GM12878 (cell line): ENCODE measurements at regions not wholly inside any gene's neighbourhood (a gene's known extent, or its start where the extent isn't known, plus 50 kb on each side); places are given as distances from the start of the nearest gene placed in this dataset.
A peak's percentile ranks its signal among the peaks of the same experiment; 100 is the strongest.

Experiments
- ATAC-seq: fragments of 200-7000 bp; cut with Tn5 transposase; 3 replicates; pipeline ENCODE4 v1.9.1; 2020; ENCODE audit warnings: mild to moderate bottlenecking, moderate library complexity
- BruUV-seq: library from RNA; stranded (reverse); fragments of 400-500 nt; replicated peaks from 2 replicates; lab custom pipeline; 2021; lab: Mats Ljungman, UMichigan
- CTCF ChIA-PET: fragments of 300-600 bp; sonication (Branson Sonifier 250); formaldehyde crosslinking; extraction: SDS; loops from one replicate; lab custom pipeline; 2021; ENCODE audit warnings: inconsistent platforms; lab: Yijun Ruan, JAX
- POLR2A ChIA-PET: fragments of 350-600 bp; formaldehyde crosslinking; extraction: SDS; loops from one replicate; lab custom pipeline; 2021; ENCODE audit warnings: inconsistent platforms; lab: Charles Lee
- RAD21 ChIA-PET: fragments of 300-600 bp; sonication (Branson Sonifier 250); formaldehyde crosslinking; loops from one replicate; lab custom pipeline; 2023; ENCODE audit warnings: antibody characterized with exemption; ENCODE audit not compliant: unreplicated experiment; lab: Charles Lee
- SMC1A ChIA-PET: fragments of 300-600 bp; sonication (Branson Sonifier 250); formaldehyde crosslinking; loops from one replicate; lab custom pipeline; 2023; ENCODE audit not compliant: unreplicated experiment, uncharacterized antibody; lab: Charles Lee
- DNase-seq: peaks from one replicate; pipeline ENCODE4 v3.0.0-alpha.2; 2011; ENCODE audit warnings: low read depth, low spot score
- FAIRE-seq: peaks from 3 replicates; lab custom pipeline; 2011; peaks lifted over from hg19 to GRCh38; lab: Jason Lieb, UNC
- H2AFZ ChIP-seq: 2 replicates; pipeline ENCODE4 v1.6.0; 2011; ENCODE audit warnings: low read depth, low read length, control low read depth; ENCODE audit not compliant: control insufficient read depth
- H3K27ac ChIP-seq: 2 replicates; pipeline ENCODE4 v1.5.1; 2011; ENCODE audit warnings: control low read depth; ENCODE audit not compliant: control insufficient read depth, insufficient read depth
- H3K27me3 ChIP-seq, 2 experiments: replicated peaks in 1 of 2; 2 replicates each; pipeline versions ENCODE4 v1.6.0 to v1.6.1; 2011; ENCODE audit warnings: low read length in 1 of 2; ENCODE audit not compliant: control insufficient read depth in 2 of 2, insufficient read depth in 2 of 2
- H3K36me3 ChIP-seq, 2 experiments: 2 replicates each; pipeline ENCODE4 v1.5.1; 2011; ENCODE audit warnings: low read length in 1 of 2; ENCODE audit not compliant: control insufficient read depth in 2 of 2, insufficient read depth in 2 of 2
- H3K4me1 ChIP-seq: 2 replicates; pipeline ENCODE4 v1.6.1; 2011; ENCODE audit warnings: mild to moderate bottlenecking, low read length, moderate library complexity, mixed read lengths; ENCODE audit not compliant: control insufficient read depth, insufficient read depth
- H3K4me2 ChIP-seq: 2 replicates; pipeline ENCODE4 v1.6.0; 2011; ENCODE audit warnings: control low read depth; ENCODE audit not compliant: control insufficient read depth, insufficient read depth
- H3K4me3 ChIP-seq: fragments of 200-600 bp; sonication (generic); 2 replicates; pipeline ENCODE4 v1.5.1; 2016
- H3K79me2 ChIP-seq: 2 replicates; pipeline ENCODE4 v1.6.0; 2011; ENCODE audit warnings: low read length; ENCODE audit not compliant: control insufficient read depth, insufficient read depth
- H3K9ac ChIP-seq: 2 replicates; pipeline ENCODE4 v1.8.0; 2011; ENCODE audit warnings: low read length, control low read depth, mixed read lengths; ENCODE audit not compliant: control insufficient read depth, insufficient read depth
- H3K9me3 ChIP-seq: replicated peaks from 3 replicates; pipeline ENCODE4 v1.5.1; 2011; ENCODE audit warnings: mild to moderate bottlenecking, low read length; ENCODE audit not compliant: control insufficient read depth, insufficient read depth
- H4K20me1 ChIP-seq: 2 replicates; pipeline ENCODE4 v1.6.0; 2011; ENCODE audit not compliant: control insufficient read depth, insufficient read depth
- KAT2A ChIP-seq: conservative IDR thresholded peaks from 2 replicates; pipeline ENCODE4 v1.6.1; 2011; ENCODE audit warnings: low read depth, low read length; ENCODE audit not compliant: control insufficient read depth
- RAD21 ChIP-seq: IDR thresholded peaks from 2 replicates; pipeline ENCODE4 v1.6.1; 2011; ENCODE audit warnings: mild to moderate bottlenecking, low read depth, low read length, moderate library complexity; ENCODE audit not compliant: insufficient read depth
- SMC3 ChIP-seq: IDR thresholded peaks from 2 replicates; pipeline ENCODE4 v1.6.1; 2011; ENCODE audit warnings: low read length, improper control_type of control experiment, borderline replicate concordance
- ZNF384 ChIP-seq: IDR thresholded peaks from 2 replicates; pipeline ENCODE4 v1.6.1; 2012; ENCODE audit warnings: low read depth, mild to moderate bottlenecking, low read length, improper control_type of control experiment, borderline replicate concordance
- WGBS: methylation state at CpG from one replicate; pipeline ENCODE4 v1.1.6; 2016; ENCODE audit warnings: low lambda C conversion rate; ENCODE audit not compliant: insufficient replicate concordance, insufficient coverage; ENCODE audit errors: missing lambda C conversion rate; 5-methylcytosine and 5-hydroxymethylcytosine counted together
- in situ Hi-C: fragments of 300-500 bp; cut with MboI; formaldehyde crosslinking; loops from 9 replicates; pipeline ENCODE4 v1.14.3; 2018; ENCODE audit warnings: mixed read lengths
- intact Hi-C: fragments of 100-400 bp; cut with micrococcal nuclease; formaldehyde crosslinking; loops from one replicate; pipeline ENCODE4 v1.14.2; 2022; ENCODE audit not compliant: unreplicated experiment
- TF ChIP-seq, protein P1 (sequence below), 3 experiments: IDR thresholded peaks in 2 of 3; conservative IDR thresholded peaks in 1 of 3; 2 replicates each; pipeline ENCODE4 v1.5.1; 2011; ENCODE audit warnings: low read depth in 3 of 3, low read length in 3 of 3, mild to moderate bottlenecking in 3 of 3, control low read depth in 2 of 3, moderate library complexity in 2 of 3, inconsistent platforms in 1 of 3, mixed read lengths in 1 of 3; ENCODE audit not compliant: control insufficient read depth in 2 of 3, insufficient read depth in 1 of 3; ENCODE audit errors: extremely low read depth in 1 of 3

DNA sequence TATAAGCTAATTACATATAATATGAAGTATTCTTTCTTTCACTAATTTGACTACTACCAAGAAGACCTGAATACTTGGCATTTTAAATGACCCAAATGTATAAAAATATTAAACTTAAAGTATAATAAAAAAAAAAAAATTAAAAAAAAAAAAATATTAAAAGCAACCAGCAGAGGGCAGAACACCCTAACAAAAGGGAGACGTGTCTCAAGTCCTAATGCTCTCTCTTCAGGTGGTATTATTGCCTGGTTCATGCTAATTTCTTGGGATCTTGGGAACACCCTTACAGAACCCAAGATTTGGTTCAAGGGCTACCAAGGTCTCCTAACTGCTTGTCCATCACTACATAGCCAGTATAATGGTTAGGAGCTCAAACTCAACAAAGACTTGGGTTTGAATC, 754.8 kb downstream of the RAB28 start:
- WGBS: 0% methylated on average over 1 of the region's 1 CpG
- no peaks in the 10 kb centered on the region for H3K36me3 ChIP-seq
- H4K20me1 ChIP-seq: no peaks in the 10 kb centered on the region
- H3K9me3 ChIP-seq: no peaks in the 10 kb centered on the region
- intact Hi-C loops: loop anchor here (1.0 to 5.0 kb wide), 3 partner anchors 119 to 923 kb away; no protein-coding TSS in a partner anchor
- no peak overlapping the region for H3K4me2 ChIP-seq
- DNase-seq: no peak
- RAD21 ChIA-PET: interaction anchor here (0.7 kb wide), 2 partner anchors 419 to 843 kb away, joined by 3 read pairs; no protein-coding TSS in a partner anchor
- CTCF ChIA-PET: interaction anchor here (1.1 to 2.0 kb wide), 4 partner anchors 50 to 886 kb away, joined by 3 to 9 read pairs (median 4); no protein-coding TSS in a partner anchor
- H3K9ac ChIP-seq: no peak overlapping the region
- SMC1A ChIA-PET: interaction anchor here (1.0 kb wide), 1 partner anchor 30 kb away, joined by 3 read pairs; no protein-coding TSS in a partner anchor
- H3K79me2 ChIP-seq: no peaks in the 10 kb centered on the region
- H2AFZ ChIP-seq: no peak overlapping the region
- no peaks in the 10 kb centered on the region for H3K4me1 ChIP-seq
- in situ Hi-C loops: loop anchor here (5.0 kb wide), 1 partner anchor 818 kb away; no protein-coding TSS in a partner anchor
- BruUV-seq: no TSS peak
- peak; percentile 78 for FAIRE-seq
- peak; percentile 48; the same call in 2 of the 3 replicates for ATAC-seq
- no peak overlapping the region for H3K27ac ChIP-seq
- POLR2A ChIA-PET: no interaction called here
- no peaks in the 10 kb centered on the region for H3K27me3 ChIP-seq
- H3K4me3 ChIP-seq: no peak overlapping the region
- TF ChIP-seq SMC3: peak; percentile 51
- peak; percentile 74; the same call in 1 of the 2 replicates for TF ChIP-seq ZNF384
- TF ChIP-seq RAD21: peak; percentile 74
- TF ChIP-seq, protein P1, sequence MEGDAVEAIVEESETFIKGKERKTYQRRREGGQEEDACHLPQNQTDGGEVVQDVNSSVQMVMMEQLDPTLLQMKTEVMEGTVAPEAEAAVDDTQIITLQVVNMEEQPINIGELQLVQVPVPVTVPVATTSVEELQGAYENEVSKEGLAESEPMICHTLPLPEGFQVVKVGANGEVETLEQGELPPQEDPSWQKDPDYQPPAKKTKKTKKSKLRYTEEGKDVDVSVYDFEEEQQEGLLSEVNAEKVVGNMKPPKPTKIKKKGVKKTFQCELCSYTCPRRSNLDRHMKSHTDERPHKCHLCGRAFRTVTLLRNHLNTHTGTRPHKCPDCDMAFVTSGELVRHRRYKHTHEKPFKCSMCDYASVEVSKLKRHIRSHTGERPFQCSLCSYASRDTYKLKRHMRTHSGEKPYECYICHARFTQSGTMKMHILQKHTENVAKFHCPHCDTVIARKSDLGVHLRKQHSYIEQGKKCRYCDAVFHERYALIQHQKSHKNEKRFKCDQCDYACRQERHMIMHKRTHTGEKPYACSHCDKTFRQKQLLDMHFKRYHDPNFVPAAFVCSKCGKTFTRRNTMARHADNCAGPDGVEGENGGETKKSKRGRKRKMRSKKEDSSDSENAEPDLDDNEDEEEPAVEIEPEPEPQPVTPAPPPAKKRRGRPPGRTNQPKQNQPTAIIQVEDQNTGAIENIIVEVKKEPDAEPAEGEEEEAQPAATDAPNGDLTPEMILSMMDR (IDR thresholded peaks at IDR 0.05 in 2 of 3, conservative IDR thresholded peaks at IDR 0.05 in 1 of 3; ENCODE audit: control insufficient read depth in 2 of 3, extremely low read depth in 1 of 3, insufficient read depth in 1 of 3, low read depth in 3 of 3, low read length in 3 of 3): peak in 2 of 3 experiments; percentile 29 to 35; a peak in 3 of 6 replicates
- TF ChIP-seq KAT2A: no peak
